ENCODE measurements at regions not wholly inside any gene's neighbourhood (a gene's known extent, or its start where the extent isn't known, plus 50 kb on each side); places are given as distances from the start of the nearest gene placed in this dataset.

- Mint-ChIP-seq H3K4me3 (no peak overlapping the region), H3K4me1 (no peaks in the 10 kb centered on the region), H3K27ac (no peak overlapping the region), H3K9me3 (ENCODE audit: insufficient read depth) (peaks cover 3% of the 10 kb centered on the region), H3K27me3 (no peaks in the 10 kb centered on the region)
- Histone ChIP-seq H3K9me3 (ENCODE audit: control extremely low read depth in 1 of 3, control insufficient read depth in 2 of 3, insufficient read depth in 1 of 3, low read length in 2 of 3) (peaks cover 0 to 4% (median 0%) of the 10 kb centered on the region in 3 donors), H3K4me1 (ENCODE audit: control insufficient read depth in 2 of 2, insufficient read depth in 2 of 2, low read length in 2 of 2) (no peaks in the 10 kb centered on the region), H3K4me3 (ENCODE audit: control extremely low read depth in 1 of 5, extremely low read depth in 1 of 5, insufficient read depth in 1 of 5, low read depth in 2 of 5, low read length in 4 of 5) (no peak overlapping the region), H3K9ac (ENCODE audit: low read length) (no peak overlapping the region), H2AFZ (ENCODE audit: insufficient read depth, low read depth, low read length, poor library complexity, severe bottlenecking) (no peak overlapping the region), H3K4me2 (replicated peaks; ENCODE audit: low read depth, low read length, poor library complexity, severe bottlenecking) (no peak overlapping the region), H3K27me3 (replicated peaks in 1 of 4; ENCODE audit: control extremely low read depth in 1 of 4, control insufficient read depth in 3 of 4, insufficient read depth in 4 of 4, low read length in 3 of 4) (no peaks in the 10 kb centered on the region), H3K27ac (ENCODE audit: low read length in 2 of 2) (no peak overlapping the region), H3K36me3 (replicated peaks in 1 of 2; ENCODE audit: control extremely low read depth in 1 of 2, control insufficient read depth in 1 of 2, extremely low read depth in 1 of 2, insufficient read depth in 2 of 2, low read length in 1 of 2) (no peaks in the 10 kb centered on the region), H4K20me1 (ENCODE audit: control insufficient read depth, insufficient read depth, low read length, poor library complexity, severe bottlenecking) (no peaks in the 10 kb centered on the region), H3K79me2 (ENCODE audit: control insufficient read depth, insufficient read depth, low read length) (no peaks in the 10 kb centered on the region)
- POLR2A ChIA-PET, result no interaction called here
- ATAC-seq (ENCODE audit: low read depth), result no peak
- DNase-seq, result no peak
- TF ChIP-seq EZH2 (IDR thresholded peaks at IDR 0.05; ENCODE audit: borderline replicate concordance, insufficient read depth, low read depth, low read length, poor library complexity, severe bottlenecking), result no peak
- TF ChIP-seq CTCF (IDR thresholded peaks at IDR 0.05), result no peak
- intact Hi-C loops (cut with micrococcal nuclease), result no loop called here
- CTCF ChIA-PET, result no interaction called here
- 100% methylated on average over 1 of the region's 1 CpG for WGBS (ENCODE audit: insufficient coverage)
These were observed 906.6 kb upstream of the LRATD1 start for GRCh38 chr2:13725945-13726344.

GRCh38 chr2:13745330-13745729, 887.2 kb upstream of the LRATD1 start:
- CTCF ChIA-PET, result no interaction called here

More at GRCh38 chr2:13745330-13745729, 887.2 kb upstream of the LRATD1 start:
- no peak for DNase-seq
- no peaks in the 10 kb centered on the region for H3K27me3 Mint-ChIP-seq
- no peaks in the 10 kb centered on the region for H3K4me1 Mint-ChIP-seq
- 45% methylated on average over 3 of the region's 3 CpGs for WGBS (ENCODE audit: insufficient coverage)
- no peak overlapping the region for H3K27ac ChIP-seq (ENCODE audit: low read length in 2 of 2)
- no peaks in the 10 kb centered on the region for H3K79me2 ChIP-seq (ENCODE audit: control insufficient read depth, insufficient read depth, low read length)
- no peaks in the 10 kb centered on the region for H4K20me1 ChIP-seq (ENCODE audit: control insufficient read depth, insufficient read depth, low read length, poor library complexity, severe bottlenecking)
- no peaks in the 10 kb centered on the region for H3K36me3 ChIP-seq (replicated peaks in 1 of 2; ENCODE audit: control extremely low read depth in 1 of 2, control insufficient read depth in 1 of 2, extremely low read depth in 1 of 2, insufficient read depth in 2 of 2, low read length in 1 of 2)
- H3K4me1 ChIP-seq (ENCODE audit: control insufficient read depth in 2 of 2, insufficient read depth in 2 of 2, low read length in 2 of 2), result no peaks in the 10 kb centered on the region
- no peaks in the 10 kb centered on the region for H3K27me3 ChIP-seq (replicated peaks in 1 of 4; ENCODE audit: control extremely low read depth in 1 of 4, control insufficient read depth in 3 of 4, insufficient read depth in 4 of 4, low read length in 3 of 4)
- no peak overlapping the region for H3K4me3 ChIP-seq (ENCODE audit: control extremely low read depth in 1 of 5, extremely low read depth in 1 of 5, insufficient read depth in 1 of 5, low read depth in 2 of 5, low read length in 4 of 5)
- TF ChIP-seq EZH2 (IDR thresholded peaks at IDR 0.05; ENCODE audit: borderline replicate concordance, insufficient read depth, low read depth, low read length, poor library complexity, severe bottlenecking) (no peak), CTCF (IDR thresholded peaks at IDR 0.05) (no peak)
- intact Hi-C loops (cut with micrococcal nuclease), result no loop called here
- H2AFZ ChIP-seq (ENCODE audit: insufficient read depth, low read depth, low read length, poor library complexity, severe bottlenecking), result no peak overlapping the region
- no peak overlapping the region for H3K4me3 Mint-ChIP-seq
- peaks cover 11% of the 10 kb centered on the region for H3K9me3 Mint-ChIP-seq (ENCODE audit: insufficient read depth)
- no peak overlapping the region for H3K4me2 ChIP-seq (replicated peaks; ENCODE audit: low read depth, low read length, poor library complexity, severe bottlenecking)
- POLR2A ChIA-PET, result no interaction called here
- H3K27ac Mint-ChIP-seq, result no peak overlapping the region
- no peak for ATAC-seq (ENCODE audit: low read depth)
- H3K9me3 ChIP-seq (ENCODE audit: control extremely low read depth in 1 of 3, control insufficient read depth in 2 of 3, insufficient read depth in 1 of 3, low read length in 2 of 3), result peaks cover 0 to 14% (median 0%) of the 10 kb centered on the region in 3 donors
- H3K9ac ChIP-seq (ENCODE audit: low read length), result no peak overlapping the region

Measured in B cell (primary cell).